Omental fat pad (tissue), 3 donors: ENCODE measurements at regions not wholly inside any gene's neighbourhood (a gene's known extent, or its start where the extent isn't known, plus 50 kb on each side); places are given as distances from the start of the nearest gene placed in this dataset.

Source experiments
- ATAC-seq: fragments of 150-250 bp; one replicate; pipeline ENCODE4 v1.9.1; 2016; ENCODE audit warnings: mild to moderate bottlenecking, moderate library complexity; ENCODE audit not compliant: low FRiP score
- DNase-seq: peaks from one replicate; pipeline ENCODE4 v3.0.0-alpha.2; 2019; ENCODE audit warnings: low spot score
- CTCF ChIP-seq, 3 donors: fragments of 450-650 bp; IDR thresholded peaks; one replicate each; pipeline ENCODE4 v1.5.1; 2016 to 2017; ENCODE audit warnings: antibody characterized with exemption in 3 of 3, mild to moderate bottlenecking in 3 of 3, moderate library complexity in 2 of 3

GRCh38 chr10:27599546-27599945 is 95.4 kb downstream of the RAB18 start:
- DNase-seq (no peak), ATAC-seq (no peak)
- no peak for TF ChIP-seq CTCF (IDR thresholded peaks at IDR 0.05)

- TF ChIP-seq CTCF (IDR thresholded peaks at IDR 0.05): no peak
- DNase-seq (no peak), ATAC-seq (no peak)
These were observed 96.8 kb downstream of the RAB18 start for GRCh38 chr10:27600930-27601329.

- ATAC-seq (no peak), DNase-seq (no peak)
- TF ChIP-seq CTCF (IDR thresholded peaks at IDR 0.05): no peak
These were observed 97.4 kb downstream of the RAB18 start for GRCh38 chr10:27601503-27601902.

- no peak for TF ChIP-seq CTCF (IDR thresholded peaks at IDR 0.05)
- DNase-seq (no peak), ATAC-seq (no peak)
These were observed 97.9 kb downstream of the RAB18 start for GRCh38 chr10:27601946-27602538.

GRCh38 chr10:27603104-27603503 is 99.0 kb downstream of the RAB18 start:
- ATAC-seq (no peak), DNase-seq (no peak)
- no peak for TF ChIP-seq CTCF (IDR thresholded peaks at IDR 0.05)

GRCh38 chr10:27605318-27605717 is 101.2 kb downstream of the RAB18 start:
- no peak for DNase-seq
- no peak for ATAC-seq
- TF ChIP-seq CTCF (IDR thresholded peaks at IDR 0.05): no peak

GRCh38 chr10:27607591-27607990 is 103.5 kb downstream of the RAB18 start:
- ATAC-seq (no peak), DNase-seq (no peak)

More at GRCh38 chr10:27607591-27607990, 103.5 kb downstream of the RAB18 start:
- TF ChIP-seq CTCF (IDR thresholded peaks at IDR 0.05): no peak
